ENCODE measurements at regions not wholly inside any gene's neighbourhood (a gene's known extent, or its start where the extent isn't known, plus 50 kb on each side); places are given as distances from the start of the nearest gene placed in this dataset.

GRCh38 chr4:181967401-181967800 lies 275.8 kb upstream of the TENM3 start:
- TF ChIP-seq CTCF (IDR thresholded peaks at IDR 0.05) (no peak), POLR2A (IDR thresholded peaks at IDR 0.05) (no peak)
